Stimulated activated CD4-positive, alpha-beta T cell treated with anti-CD3 and anti-CD28 coated beads, Interleukin-2, amount 100 ng/mL, for 24 hours (primary cell): ENCODE measurements at regions not wholly inside any gene's neighbourhood (a gene's known extent, or its start where the extent isn't known, plus 50 kb on each side); places are given as distances from the start of the nearest gene placed in this dataset.

Source experiments
- DNase-seq, 2 donors: peaks; one replicate each; pipeline ENCODE4 v3.0.0-alpha.2; 2020

DNA sequence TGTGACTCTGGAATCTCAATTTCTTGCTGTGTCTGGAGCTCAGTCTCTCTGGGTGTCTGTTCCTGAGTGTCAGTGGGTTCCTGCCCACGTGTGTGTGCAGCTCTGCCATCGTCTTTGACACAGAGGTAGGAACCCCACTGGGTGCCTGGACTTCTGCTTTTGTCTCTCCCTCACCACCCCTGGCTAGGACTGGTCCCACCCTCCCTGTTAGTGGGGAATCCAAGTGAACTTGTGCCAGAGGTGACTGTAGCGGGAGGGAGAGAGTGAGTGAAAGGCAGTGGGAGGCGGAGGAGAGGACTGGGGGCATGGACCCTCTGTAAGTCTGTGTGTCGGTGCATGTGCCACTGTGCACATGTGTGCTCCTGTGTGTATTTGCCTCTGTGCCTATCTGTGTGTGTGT lies 299.9 kb upstream of the ZMIZ1 start:
- no peak for DNase-seq

DNA sequence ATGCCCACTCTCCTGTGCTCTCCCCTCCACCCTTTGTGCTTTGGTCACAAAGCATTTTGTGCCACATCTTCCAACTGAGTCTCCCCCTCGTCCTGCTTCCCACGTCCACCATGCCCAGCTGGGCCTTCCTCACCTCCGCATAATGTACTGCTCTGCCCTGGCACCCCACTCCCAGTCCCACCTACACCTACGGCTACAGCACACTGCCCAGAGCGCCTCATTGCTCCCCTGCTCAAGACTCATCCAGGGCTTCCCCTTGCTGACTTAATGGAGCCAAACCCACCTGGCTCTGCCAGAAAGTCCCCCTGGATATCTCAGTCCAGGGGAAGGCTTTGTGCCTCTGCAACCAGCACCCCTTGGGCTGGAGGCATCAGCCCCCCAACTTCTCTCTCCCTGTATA lies 299.2 kb upstream of the ZMIZ1 start:
- DNase-seq, result no peak

DNA sequence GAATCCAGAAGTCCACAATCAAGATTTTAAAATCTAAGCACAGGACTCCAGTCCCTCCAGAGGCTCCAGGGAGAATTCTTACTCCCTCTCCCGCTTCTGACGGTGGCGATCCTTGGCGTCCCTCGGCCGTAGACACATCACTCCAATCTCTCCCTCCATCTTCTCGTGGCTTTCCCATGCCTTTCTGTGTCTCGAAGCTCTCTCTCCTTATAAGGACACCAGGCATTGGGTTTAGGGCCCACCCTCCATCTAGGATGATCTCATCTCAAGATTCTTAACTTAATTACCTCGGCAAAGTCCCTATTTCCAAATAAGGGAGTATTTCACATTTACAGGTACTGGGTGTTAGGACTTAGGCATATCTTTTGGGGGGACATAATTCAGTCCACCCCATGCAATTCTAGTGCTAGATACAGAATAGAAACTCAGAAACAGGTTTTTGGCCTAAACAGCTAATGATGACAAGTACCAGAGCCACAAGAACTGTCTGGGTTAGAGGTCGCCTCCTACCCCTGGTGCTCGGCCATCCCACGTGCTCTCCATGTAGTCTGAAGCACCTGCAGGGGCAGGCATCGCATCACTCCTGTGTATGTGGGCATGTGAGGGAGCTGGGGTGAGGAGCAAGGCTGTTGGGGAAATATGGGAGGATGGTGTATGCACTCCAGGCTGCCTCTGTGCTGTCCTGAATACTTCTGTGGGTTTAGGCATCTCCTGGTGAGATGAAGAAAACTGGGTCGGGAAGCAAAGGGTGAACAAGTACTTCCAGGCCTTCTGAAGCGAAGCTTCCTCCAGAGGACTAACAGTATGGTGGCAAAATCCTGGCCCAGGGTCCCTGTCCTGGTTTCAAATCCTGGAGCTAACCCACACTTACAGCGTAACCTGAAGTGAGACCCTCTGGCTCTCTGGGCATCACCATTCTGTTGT lies 298.3 kb upstream of the ZMIZ1 start:
- no peak for DNase-seq

DNA sequence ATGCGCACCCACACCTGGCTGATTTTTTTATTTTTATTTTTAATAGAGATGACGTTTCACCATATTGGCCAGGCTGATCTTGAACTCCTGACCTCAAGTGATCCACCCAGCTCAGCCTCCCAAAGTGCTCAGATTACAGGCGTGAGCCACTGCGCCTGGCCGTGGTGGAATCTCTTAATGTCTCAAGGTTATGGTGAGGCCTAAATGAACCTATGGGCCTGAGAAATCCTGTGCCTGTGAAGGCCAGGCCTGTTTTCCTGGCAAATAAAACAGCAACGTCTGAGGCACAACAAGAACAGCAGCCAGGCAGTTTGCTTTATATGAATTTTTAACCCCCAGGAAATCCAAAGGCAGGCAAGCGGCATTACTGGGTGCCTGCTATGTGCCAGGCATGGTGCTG lies 297.5 kb upstream of the ZMIZ1 start:
- no peak for DNase-seq

DNA sequence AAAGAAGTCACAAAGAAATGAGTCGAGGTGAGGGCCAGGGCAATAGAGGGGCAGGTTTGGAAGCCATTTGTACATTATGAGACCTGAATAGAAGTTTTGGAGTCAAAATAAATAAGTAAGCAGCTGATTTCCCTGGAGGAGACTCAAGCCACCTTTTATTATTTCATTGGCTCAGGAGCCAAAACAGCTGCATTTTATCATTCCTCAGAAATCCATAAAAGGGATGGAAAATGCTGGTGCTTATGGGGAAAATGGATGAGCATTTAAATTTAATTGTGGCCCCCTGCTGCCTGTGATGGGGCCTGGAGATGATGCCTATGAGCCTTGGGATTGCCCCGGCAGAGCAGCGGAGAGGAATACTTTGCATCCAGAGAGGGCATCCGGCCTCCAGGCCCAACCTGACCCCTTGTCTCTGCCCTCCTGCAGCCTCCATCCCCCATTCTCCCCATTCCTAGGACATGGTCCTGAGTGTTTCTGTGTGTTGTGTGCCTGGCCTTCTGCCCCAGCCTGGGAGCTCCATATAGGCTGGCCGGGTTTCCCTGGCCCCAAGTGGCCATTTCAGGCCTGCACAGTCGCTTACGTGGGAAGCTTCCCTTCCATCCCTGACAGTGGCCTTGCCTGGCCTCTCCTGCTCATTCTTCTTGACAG lies 296.8 kb upstream of the ZMIZ1 start:
- DNase-seq, result no peak

DNA sequence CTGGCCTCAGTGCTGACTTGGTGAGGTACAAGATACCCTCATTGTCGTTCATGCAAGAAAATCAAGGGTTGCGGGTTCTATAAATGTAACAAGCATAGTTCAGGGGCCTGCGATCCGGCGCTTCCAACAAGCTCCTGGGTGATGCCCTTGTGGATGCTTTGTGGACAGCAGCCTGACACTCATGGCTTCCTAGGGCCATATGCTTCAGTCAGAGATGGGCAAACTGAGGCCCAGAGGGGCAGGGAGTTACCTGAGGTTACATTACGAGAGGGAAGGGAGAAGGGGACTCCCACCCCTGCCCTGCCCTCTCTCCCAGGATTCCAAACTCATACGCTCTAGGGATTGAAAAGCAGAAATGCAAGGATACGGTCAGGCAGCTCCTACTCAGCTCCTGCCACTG lies 296.3 kb upstream of the ZMIZ1 start:
- DNase-seq, result no peak

DNA sequence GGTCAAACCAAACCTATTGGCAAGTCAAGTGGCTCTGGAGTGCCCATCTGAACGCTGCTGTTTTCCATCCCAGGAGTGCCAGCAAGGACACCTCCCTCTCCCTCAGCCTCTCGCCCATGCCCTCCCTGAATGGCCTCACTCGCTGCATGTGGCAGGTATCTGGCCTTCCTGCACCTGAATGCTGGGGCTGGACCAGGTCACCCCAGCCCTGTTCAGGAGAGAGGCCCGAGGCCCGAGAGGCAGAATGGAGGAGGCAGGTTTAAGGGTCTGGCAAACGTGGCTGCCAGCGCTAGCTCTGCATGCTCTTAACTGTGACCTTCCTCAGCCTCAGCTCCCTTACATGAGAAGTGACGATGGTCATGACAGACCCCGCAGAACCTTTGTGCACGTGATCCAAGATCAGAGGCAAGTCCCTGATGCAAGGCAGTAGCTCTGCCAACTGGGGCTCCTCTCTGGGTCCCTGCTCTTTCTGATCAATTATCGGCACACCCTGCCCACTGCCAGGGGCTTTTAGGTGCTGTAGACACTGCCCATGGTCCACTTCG lies 295.7 kb upstream of the ZMIZ1 start:
- no peak for DNase-seq

DNA sequence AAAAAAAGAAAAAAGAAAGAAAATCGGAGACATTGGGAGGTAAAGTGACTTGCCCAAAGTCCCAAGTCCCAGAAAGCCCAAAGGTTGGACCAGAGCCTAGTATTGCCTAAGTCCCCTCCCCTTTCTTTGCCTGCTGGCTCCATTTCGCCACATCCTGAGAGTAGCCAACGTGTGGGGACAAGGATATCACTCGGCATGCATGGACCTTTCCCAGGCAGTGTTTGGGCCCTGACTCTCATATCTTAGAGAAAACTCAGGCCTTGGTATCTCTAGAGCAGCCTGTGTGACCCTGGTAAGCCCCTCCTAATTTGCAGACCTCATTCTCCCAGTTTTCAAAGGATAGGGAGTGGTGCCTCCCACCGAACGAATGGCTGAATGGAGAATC lies 294.2 kb upstream of the ZMIZ1 start:
- DNase-seq, result no peak

DNA sequence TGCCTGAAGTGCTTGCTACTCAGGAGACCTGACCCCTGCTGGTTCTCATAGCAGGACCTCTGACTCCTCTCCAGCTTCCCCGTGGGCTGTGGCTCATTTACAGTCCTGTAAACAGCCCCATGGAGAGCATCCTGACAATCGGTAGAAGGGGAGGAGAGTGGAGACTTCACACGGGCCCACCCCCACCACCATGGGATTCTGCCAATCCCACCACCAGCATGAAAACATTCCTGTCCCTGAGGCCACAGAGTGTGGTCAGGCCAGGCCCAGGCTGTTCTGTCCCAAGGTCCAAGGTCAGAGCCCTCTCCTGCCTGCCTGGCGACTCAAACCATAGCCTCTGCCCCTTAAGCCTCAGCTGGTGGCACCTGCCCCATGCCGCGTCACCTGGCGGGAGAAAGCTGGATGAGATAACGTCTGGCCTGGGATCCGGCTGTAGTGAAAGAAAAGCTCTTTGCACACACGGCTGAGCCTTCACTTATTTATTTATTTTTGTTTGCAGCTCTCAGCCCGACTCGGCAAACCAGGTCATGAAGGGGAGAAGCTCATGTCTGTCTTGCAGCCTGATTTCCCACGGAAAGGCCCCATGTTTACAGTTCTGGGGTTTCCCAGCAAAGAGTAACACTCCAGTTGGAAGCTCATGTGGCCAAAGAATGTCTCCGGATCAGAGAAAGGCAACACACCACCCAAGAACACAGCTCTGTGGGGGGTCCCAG lies 293.6 kb upstream of the ZMIZ1 start:
- DNase-seq, result no peak

DNA sequence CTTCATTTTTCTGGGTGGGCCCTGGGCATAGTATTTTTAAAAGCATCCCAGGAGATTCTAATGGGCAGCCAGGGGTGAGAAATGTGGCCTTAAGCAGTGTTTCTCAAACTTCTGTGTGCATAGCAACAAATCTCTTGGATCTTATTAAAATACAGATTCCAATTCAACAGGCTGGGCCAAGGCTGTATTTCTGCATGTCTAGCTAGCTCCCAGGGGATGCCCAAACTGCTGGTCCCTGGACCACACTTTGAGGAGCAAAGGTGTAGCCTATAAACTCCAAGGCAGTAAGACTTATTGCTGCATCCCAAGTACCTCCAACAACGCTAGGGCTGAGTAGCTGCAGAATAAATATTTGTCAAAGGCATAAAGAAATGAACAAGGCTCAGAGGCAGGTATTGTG lies 292.9 kb upstream of the ZMIZ1 start:
- DNase-seq, result no peak

DNA sequence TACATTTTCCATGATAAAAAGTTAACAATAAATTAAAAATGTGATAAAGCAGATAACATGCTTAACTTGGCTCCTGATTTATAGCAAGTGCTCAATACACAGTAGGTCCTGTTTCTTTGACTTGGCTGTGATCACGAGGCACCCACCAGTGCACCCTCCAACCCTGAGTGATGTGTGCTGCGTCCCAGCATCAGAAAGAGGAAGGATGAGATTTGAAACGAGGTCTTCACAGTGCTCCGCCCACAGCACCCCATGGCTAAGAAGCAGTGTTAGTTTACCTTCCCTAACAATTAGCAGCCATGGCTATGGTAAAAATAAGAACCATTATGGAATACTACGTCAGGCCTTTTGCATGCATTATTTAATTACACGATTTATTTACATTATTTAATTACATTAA lies 292.0 kb upstream of the ZMIZ1 start:
- DNase-seq, result no peak

DNA sequence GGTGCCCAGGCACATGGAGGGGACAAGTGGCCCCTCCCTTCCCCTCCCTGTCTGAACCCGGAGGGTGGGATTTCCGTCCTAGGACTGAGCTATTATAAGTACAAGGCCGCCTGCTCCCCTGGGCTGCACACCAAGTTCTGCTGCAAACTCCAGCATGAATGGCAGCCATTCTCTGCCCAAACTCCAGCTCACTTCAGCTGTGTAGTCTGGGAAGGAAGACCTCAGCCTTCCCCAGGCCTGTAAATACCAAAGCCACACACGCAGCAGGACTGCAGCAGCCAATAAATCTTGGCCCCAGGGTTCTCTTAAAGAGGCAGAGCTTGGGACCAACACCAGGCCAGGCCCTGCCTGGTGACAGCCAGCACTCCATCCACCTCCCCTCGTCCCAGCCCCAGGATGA lies 291.3 kb upstream of the ZMIZ1 start:
- no peak for DNase-seq

DNA sequence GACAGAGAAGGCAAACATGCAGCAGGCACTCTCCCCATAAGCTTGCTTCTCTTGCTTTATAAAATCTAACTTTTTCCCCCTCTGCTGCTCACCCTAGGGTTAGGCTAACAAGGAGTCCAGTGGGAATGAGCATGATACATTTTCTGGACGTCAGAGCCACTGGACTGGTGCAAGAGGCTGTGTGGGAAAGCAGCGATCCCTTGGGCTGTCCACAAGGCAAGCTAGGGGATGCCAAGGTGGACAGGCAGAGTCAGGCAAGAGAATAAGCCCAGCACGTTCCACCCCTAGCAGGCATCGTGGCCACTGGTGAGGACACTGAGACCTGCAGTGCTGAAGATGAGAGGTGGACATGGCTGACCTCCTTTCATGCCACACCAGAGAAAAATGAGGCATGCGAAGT lies 290.9 kb upstream of the ZMIZ1 start:
- no peak for DNase-seq

DNA sequence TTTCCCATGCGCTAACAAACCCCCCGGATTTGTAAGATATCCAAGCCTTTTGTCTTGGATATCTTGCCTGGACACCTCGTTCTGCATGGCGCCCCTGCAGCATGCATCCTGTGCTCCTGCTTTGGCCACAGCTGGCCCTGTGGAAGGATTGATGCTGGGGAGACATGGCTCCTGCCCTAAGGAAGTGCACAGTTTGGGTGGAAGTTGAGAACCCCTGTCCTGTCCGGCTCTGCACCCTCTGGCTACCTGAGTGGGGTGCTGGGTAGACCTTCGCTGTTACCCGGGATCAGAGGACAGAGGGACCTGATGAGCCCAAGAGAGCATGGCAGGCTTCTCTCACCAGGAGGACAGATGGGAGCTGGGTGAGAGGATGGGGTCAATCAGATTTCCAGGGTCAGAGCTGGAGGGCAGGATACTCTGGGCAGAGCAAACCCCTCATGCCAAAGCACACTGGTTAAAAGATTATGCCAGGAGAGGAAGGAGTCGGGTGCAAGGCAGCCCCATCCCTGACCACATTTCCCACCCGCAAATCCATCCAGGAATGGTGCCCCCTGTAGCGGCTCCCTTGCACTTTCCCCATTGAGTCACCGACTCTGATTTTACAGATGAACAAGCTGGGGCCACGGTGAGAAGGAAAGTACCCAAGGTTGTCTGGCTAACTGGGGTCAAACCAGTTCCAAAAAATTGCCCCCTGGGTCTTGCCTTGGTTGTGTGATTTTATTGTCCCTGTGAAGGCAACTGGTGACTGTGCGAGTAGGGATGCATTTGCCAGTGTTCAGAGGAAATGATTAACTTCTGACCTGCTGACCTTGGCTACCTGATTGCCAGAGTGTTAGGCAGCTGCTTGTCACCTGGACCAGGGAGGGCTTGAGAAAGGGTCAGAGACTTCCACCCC lies 290.1 kb upstream of the ZMIZ1 start:
- DNase-seq, result no peak

DNA sequence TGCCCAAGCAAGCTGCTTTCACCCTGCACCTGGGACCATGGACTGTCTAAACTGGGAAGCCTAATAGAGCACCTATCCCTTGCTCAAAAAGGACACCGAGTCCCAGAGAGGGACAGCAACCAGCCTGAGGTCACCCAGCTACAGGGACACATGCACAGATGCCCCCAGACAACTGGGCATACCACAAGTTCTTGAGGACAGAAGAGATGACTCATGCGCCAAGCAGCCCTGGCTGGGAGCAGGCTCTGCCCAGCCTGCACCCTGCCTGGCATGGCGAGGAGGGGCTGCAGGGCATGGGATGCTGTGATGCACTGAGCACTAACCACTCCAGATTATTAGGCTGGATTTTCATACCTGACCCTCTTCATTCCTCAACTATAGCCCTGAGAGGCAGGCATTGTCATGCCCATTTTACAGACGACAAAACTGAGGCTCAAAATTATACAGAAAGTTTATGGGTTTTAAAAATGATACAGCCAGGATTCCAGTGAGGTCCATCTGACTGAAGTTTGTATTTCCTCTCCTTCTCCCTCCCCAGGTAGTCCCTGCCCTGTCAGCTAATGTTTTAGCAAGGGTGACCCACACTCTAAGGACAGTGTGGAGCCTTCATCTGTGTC lies 289.3 kb upstream of the ZMIZ1 start:
- DNase-seq, result no peak

DNA sequence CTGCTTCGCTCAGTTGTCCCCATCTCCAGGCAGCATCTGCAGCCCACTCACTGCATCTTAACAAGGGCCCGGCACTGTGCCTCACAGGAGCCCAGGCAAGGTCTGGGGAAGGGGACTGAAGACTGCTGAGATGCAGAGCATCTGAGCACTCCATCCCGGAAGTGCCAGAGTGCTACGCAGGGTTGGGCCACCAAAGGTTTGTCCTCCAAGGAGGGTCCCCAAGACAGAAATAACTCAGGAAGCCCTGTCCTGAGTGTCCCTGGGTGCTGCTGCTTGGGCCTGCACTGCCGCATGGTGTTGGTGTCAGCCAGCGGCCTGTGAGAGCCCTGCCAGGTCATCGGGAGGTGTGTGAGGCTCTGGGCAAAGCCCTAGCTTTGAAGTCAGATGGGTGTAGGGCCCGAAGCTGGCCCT lies 288.2 kb upstream of the ZMIZ1 start:
- no peak for DNase-seq

DNA sequence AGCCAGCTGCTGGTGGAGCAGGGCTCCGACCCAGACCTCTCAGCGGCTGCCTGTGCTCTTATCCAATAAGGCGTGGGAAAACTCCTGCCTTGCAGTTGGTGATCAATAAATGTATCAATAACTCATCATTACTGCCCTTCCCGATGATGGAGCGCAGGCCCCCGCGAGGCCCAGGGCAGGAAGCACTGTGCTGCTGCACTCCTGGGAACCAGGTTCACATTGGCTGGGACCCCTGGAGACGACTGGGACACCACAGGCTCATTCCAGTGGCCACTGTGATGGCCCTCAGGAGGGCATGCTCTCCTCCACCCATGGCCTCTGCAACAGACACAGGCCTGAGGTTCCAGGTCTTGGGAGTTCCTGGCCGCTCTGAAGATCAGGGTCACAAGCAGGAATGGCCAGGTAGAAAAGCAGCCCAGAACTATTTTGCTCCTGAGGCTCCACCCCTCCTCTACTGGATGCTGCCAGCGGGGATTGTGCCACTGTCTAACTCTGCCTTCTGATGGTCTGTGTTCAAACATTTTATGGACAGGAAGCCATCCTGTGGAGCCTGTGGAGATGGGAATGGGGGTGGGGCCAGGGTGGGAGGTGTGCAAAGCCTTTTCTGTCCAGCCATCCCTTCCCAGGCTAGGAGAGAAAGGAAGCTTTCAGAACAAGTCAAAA lies 287.4 kb upstream of the ZMIZ1 start:
- no peak for DNase-seq

DNA sequence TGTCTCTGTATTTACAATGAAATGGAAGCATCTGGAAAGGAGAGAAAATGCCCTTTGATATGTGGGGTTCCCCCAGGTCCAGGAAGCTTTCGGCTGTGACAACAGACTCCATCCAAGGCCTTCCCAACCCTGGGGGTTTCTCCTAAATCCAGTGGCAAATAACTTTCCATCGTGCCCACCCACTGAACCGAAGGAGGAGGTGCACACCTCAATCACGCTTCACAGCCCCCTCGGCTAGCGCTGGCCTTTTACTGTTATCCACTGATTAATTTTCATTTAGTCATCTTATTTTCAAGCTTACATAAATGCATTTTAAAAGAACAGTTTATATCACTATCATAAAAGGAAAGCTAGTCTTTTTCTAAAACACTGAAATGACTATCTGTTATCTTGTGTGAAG lies 286.8 kb upstream of the ZMIZ1 start:
- no peak for DNase-seq

DNA sequence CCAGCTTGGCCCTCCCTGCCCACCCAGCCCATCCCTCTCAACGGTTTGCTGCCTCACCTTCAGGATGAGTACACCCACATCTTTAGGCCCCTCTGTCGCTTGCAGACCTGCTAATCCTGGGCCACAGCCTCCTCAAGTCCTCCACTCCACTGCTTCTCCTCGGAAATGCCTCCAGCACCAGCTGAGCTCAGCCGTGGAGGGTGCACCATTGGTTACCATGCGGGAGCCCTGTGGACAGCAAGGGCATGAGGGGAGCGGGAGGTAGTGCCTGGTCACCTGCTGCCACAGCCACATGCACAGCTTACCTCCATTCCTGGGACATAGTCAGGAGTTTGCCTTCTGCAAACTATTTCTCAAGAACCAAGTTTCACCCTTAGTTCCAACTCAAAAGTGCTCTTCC lies 286.3 kb upstream of the ZMIZ1 start:
- no peak for DNase-seq

DNA sequence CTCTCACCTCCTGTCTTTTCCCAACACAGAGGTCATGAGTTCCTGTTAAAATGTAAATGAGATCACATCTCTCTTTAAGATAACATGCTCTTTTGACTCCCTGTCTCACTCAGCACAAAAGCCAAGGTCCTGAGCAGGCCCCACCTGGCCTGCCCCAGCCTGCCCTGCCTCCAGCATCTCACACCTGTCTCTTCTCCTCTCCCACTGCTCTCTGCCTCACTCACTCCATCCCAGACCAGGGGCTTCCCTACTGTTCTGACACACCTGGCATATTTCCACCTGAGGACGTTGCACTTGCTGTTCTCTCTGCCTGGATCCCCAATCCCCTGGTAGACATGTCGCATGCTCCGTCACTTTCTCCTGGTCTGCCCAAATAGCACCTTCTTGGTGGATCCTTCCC lies 285.0 kb upstream of the ZMIZ1 start:
- no peak for DNase-seq

DNA sequence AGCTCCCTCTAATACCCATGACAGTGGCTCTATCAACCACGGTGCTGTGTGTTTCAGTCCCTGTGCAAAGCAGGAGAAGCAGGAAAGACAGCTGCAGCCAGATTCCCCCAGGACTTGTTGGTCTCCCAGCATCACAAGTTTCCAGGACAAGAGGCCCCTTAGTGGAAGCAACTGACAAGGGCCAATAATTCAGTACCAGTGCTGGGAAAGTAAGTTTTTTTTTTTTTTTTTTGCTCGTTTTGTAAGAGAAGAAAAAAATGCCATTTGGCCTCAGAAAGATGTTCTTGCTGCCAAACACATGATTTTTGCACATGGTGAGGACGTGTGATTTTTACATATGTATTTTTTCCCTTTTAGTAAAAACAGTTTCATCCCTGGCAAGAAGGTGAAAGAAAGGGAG lies 284.2 kb upstream of the ZMIZ1 start:
- DNase-seq, result no peak

DNA sequence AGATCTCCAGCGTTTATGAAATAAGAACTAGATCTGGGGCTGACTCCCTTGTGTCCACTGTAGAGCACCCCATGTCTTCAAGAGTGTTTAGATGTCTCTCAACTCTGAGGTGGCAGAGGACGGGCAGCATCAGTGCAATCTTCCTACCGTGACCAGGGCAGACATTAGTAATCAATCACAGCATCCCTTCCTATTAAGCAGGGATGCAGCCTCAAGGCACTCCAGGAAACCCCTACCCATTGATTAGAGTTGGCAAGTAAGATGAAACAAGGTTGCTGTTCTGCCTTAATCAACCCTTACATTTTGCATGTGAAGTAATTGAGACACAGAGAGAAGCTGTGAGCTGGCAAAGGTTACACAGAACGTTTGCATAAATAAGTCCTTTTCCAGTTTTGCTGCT lies 283.7 kb upstream of the ZMIZ1 start:
- DNase-seq, result no peak
